Breast epithelium (tissue), 4 donors: ENCODE measurements at regions not wholly inside any gene's neighbourhood (a gene's known extent, or its start where the extent isn't known, plus 50 kb on each side); places are given as distances from the start of the nearest gene placed in this dataset.
A peak's percentile ranks its signal among the peaks of the same experiment; 100 is the strongest.

Experiments used
- DNase-seq, 2 donors: peaks; one replicate each; pipeline ENCODE4 v3.0.0-alpha.2; 2019; ENCODE audit warnings: low spot score in 2 of 2
- H3K27ac ChIP-seq, 2 donors: fragments of 200-600 bp; sonication (generic) in 1 of 2; one replicate each; pipeline ENCODE4 v1.5.1; 2016 to 2019; ENCODE audit warnings: mild to moderate bottlenecking in 1 of 2
- H3K27me3 ChIP-seq, 2 donors: fragments of 200-600 bp; sonication (generic) in 1 of 2; one replicate each; pipeline versions ENCODE4 v1.5.1 to v1.6.0; 2017 to 2019; ENCODE audit warnings: control low read depth in 1 of 2, mild to moderate bottlenecking in 1 of 2
- H3K36me3 ChIP-seq: fragments of 200-600 bp; one replicate; pipeline ENCODE4 v1.5.1; 2019
- H3K4me1 ChIP-seq, 2 donors: fragments of 200-600 bp; sonication (generic); one replicate each; pipeline ENCODE4 v1.5.1; 2016 to 2019; ENCODE audit warnings: control low read depth in 1 of 2
- H3K4me3 ChIP-seq, 3 donors: fragments of 200-600 bp; sonication (generic); 1 replicate in 2 of 3; 2 replicates in 1 of 3; pipeline ENCODE4 v1.5.1; 2016 to 2019; ENCODE audit warnings: mild to moderate bottlenecking in 3 of 3, moderate library complexity in 2 of 3
- H3K9me3 ChIP-seq, 2 donors: fragments of 200-600 bp; sonication (generic) in 1 of 2; one replicate each; pipeline ENCODE4 v1.5.1; 2016 to 2019; ENCODE audit warnings: control low read depth in 1 of 2
- POLR2A ChIP-seq: fragments of 450-650 bp; IDR thresholded peaks from one replicate; pipeline ENCODE4 v1.6.1; 2016; ENCODE audit warnings: antibody characterized with exemption, mild to moderate bottlenecking, moderate library complexity
- POLR2AphosphoS5 ChIP-seq, 3 donors: sonication (generic); formaldehyde crosslinking; IDR thresholded peaks; one replicate each; pipeline ENCODE4 v1.6.1; 2017; ENCODE audit warnings: antibody characterized with exemption in 3 of 3
- intact Hi-C: fragments of 100-400 bp; cut with DNase I; formaldehyde crosslinking; loops from one replicate; pipeline ENCODE4 v1.15.1; 2023; ENCODE audit warnings: low total_unique reads
- TF ChIP-seq, protein P1 (sequence below), 3 donors: fragments of 450-650 bp; IDR thresholded peaks; one replicate each; pipeline ENCODE4 v1.5.1; 2016 to 2017; ENCODE audit warnings: antibody characterized with exemption in 3 of 3, mild to moderate bottlenecking in 3 of 3, moderate library complexity in 3 of 3

DNA sequence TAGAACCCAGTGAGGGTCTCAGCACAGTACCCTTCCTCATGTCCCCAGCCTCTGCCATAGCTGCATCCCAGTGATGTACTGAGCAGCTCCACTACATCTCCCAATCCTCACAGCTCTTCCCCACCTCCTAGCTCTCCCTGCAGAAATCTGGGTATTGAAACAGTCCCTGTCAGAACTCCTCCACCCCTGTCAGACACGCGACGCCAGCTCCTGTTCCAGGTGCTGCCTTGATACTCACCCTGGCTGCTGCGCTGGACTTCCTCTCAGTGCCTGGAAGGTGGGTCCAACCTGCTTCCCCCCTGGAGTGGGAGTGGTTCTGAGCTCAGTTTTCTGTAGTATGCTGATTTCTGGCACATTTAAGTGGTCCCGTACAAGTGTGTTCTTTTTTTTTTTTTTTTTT is 160.9 kb upstream of the SLCO3A1 start:
- H3K4me1 ChIP-seq, result peaks cover 0 to 6% of the 10 kb centered on the region in 2 donors

DNA sequence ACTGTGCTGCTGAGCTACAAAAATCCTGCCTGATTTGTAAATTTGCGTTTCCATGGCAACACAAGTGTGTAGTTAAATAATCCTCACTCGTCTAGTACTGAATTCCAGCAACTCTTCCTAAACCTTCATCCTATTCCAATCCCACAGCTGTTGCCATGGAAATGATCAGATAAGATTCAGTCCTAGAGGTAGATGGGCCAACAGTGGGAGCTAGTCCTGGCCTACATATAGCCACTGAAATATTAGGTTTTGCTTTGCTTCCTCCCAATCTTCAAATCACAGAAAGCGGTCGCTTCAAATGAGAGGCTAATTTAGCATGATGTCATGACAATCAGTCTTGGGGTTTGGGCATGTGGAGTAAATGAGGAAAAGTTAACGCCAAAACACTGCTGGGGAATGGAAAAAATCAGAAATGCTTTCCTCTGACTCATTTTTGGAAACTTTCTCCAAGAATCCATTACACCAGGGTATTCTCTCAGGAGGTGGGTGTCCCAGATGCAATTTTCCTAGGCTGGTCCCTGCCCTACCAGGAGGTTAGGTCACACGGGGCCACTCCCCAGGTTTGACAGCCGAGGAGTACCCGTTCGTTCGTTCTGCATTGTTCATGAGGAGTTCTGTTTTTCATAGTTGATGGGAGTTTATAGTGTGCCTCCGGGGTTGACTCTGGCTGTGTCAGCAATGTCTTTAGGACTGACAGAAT is 159.2 kb upstream of the SLCO3A1 start:
- no peaks in the 10 kb centered on the region for H3K36me3 ChIP-seq
- H3K27me3 ChIP-seq, result no peaks in the 10 kb centered on the region
- H3K27ac ChIP-seq, result peak overlapping the region; percentile 97 to 98
- intact Hi-C loops, result no loop called here
- peak in 1 of 2 donors; percentile 32 for DNase-seq
- TF ChIP-seq, protein P1, sequence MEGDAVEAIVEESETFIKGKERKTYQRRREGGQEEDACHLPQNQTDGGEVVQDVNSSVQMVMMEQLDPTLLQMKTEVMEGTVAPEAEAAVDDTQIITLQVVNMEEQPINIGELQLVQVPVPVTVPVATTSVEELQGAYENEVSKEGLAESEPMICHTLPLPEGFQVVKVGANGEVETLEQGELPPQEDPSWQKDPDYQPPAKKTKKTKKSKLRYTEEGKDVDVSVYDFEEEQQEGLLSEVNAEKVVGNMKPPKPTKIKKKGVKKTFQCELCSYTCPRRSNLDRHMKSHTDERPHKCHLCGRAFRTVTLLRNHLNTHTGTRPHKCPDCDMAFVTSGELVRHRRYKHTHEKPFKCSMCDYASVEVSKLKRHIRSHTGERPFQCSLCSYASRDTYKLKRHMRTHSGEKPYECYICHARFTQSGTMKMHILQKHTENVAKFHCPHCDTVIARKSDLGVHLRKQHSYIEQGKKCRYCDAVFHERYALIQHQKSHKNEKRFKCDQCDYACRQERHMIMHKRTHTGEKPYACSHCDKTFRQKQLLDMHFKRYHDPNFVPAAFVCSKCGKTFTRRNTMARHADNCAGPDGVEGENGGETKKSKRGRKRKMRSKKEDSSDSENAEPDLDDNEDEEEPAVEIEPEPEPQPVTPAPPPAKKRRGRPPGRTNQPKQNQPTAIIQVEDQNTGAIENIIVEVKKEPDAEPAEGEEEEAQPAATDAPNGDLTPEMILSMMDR (IDR thresholded peaks at IDR 0.05), result no peak
- peak in 1 of 3 donors; percentile 54 for TF ChIP-seq POLR2AphosphoS5 (IDR thresholded peaks at IDR 0.05)
- no peak for TF ChIP-seq POLR2A
- peak overlapping the region; percentile 19 to 59 (median 40) for H3K4me3 ChIP-seq
- H3K9me3 ChIP-seq, result no peaks in the 10 kb centered on the region
- peaks cover 0 to 6% of the 10 kb centered on the region in 2 donors for H3K4me1 ChIP-seq

More for the DNA sequence above, 160.9 kb upstream of the SLCO3A1 start:
- Histone ChIP-seq H3K27ac (peak overlapping the region in 1 of 2 donors; percentile 52), H3K27me3 (no peaks in the 10 kb centered on the region), H3K4me3 (no peak overlapping the region), H3K36me3 (no peaks in the 10 kb centered on the region), H3K9me3 (no peaks in the 10 kb centered on the region)
- no peak for DNase-seq
- TF ChIP-seq POLR2A (no peak), POLR2AphosphoS5 (IDR thresholded peaks at IDR 0.05) (no peak)
- TF ChIP-seq, protein P1 (IDR thresholded peaks at IDR 0.05), result no peak
- intact Hi-C loops, result no loop called here

DNA sequence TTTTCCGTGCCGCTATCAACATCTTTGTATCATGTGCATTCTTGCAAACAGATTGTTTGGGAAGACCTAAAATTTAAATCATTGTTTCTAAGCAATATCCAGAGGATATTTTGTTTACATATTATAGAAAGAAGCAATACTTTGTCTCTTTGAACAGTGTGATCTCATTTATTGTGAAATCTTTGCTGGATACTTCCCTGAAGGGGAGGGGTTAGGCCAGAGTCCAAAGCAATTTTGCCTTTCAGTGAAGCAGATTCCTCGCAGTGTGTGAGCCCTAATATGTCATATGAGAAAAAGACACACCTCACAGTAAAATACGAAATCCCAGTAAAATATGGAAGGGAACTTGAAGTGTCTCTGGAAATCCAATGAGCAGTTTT is 158.7 kb upstream of the SLCO3A1 start:
- H3K27ac ChIP-seq, result peak overlapping the region; percentile 97 to 98
- H3K27me3 ChIP-seq, result no peaks in the 10 kb centered on the region
- peaks cover 0 to 6% of the 10 kb centered on the region in 2 donors for H3K4me1 ChIP-seq
- intact Hi-C loops, result no loop called here
- TF ChIP-seq POLR2A (no peak), POLR2AphosphoS5 (IDR thresholded peaks at IDR 0.05) (peak in 1 of 3 donors; percentile 72)
- TF ChIP-seq, protein P1 (IDR thresholded peaks at IDR 0.05), result no peak
- H3K4me3 ChIP-seq, result peak overlapping the region; percentile 19 to 59 (median 40)
- no peaks in the 10 kb centered on the region for H3K9me3 ChIP-seq
- peak in 1 of 2 donors; percentile 74 for DNase-seq
- H3K36me3 ChIP-seq, result no peaks in the 10 kb centered on the region

DNA sequence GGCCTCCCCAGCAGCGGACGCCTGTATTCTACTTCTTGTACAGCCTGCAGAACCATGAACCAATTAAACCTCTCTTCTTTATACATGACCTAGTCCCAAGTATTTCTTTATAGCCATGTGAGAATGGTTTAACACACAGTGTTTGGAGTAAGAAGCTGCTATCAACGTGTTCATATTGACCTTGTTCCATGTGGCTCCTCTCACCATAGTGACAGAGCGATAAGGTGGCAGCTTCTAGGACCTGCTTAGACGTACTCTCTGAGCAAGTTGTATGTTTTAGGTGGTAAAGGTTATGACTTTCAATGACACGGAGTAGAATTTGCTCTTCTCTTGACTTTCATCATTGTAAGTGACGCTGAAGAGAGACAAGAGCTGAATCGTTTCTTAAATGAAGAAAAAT is 157.7 kb upstream of the SLCO3A1 start:
- no peak for DNase-seq
- peak overlapping the region in 1 of 2 donors; percentile 97 for H3K27ac ChIP-seq

DNA sequence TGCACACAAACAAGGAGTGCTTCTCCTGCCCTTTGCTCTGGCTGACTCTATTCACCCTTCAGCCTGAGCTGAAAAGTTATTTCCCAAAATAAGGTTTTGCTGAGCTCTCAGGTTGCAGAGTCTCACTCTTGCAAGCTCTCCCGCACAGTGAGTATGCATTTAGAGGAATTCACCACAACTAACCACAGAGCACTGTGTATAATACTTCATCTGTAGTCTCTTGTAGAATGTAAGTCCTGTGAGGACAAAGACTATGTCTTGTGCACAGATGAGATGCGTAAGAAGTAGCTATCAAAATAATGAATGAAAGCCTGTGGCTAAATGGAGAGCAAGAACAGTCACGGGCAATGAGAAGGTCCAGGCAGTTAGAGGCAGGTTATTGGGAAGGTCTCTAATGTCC is 156.5 kb upstream of the SLCO3A1 start:
- intact Hi-C loops, result no loop called here
- H3K36me3 ChIP-seq, result no peaks in the 10 kb centered on the region
- no peaks in the 10 kb centered on the region for H3K27me3 ChIP-seq
- no peak for TF ChIP-seq POLR2AphosphoS5 (IDR thresholded peaks at IDR 0.05)
- TF ChIP-seq, protein P1 (IDR thresholded peaks at IDR 0.05), result no peak
- TF ChIP-seq POLR2A, result no peak
- DNase-seq, result no peak
- peaks cover 0 to 6% of the 10 kb centered on the region in 2 donors for H3K4me1 ChIP-seq
- no peak overlapping the region for H3K27ac ChIP-seq
- H3K9me3 ChIP-seq, result no peaks in the 10 kb centered on the region
- H3K4me3 ChIP-seq, result no peak overlapping the region

More for the DNA sequence above, 157.7 kb upstream of the SLCO3A1 start:
- no peaks in the 10 kb centered on the region for H3K9me3 ChIP-seq
- H3K4me1 ChIP-seq, result peaks cover 0 to 6% of the 10 kb centered on the region in 2 donors
- no peaks in the 10 kb centered on the region for H3K36me3 ChIP-seq
- TF ChIP-seq, protein P1 (IDR thresholded peaks at IDR 0.05), result no peak
- TF ChIP-seq POLR2AphosphoS5 (IDR thresholded peaks at IDR 0.05) (no peak), POLR2A (no peak)
- H3K4me3 ChIP-seq, result no peak overlapping the region
- H3K27me3 ChIP-seq, result no peaks in the 10 kb centered on the region
- intact Hi-C loops, result no loop called here
